Testis (tissue), 2 donors: ENCODE measurements at regions not wholly inside any gene's neighbourhood (a gene's known extent, or its start where the extent isn't known, plus 50 kb on each side); places are given as distances from the start of the nearest gene placed in this dataset.
"Not testable (repeated sequence)": the region's sequence is repeated elsewhere in the genome, so short reads cannot be mapped to it uniquely, and the experiment has no call there.

ENCODE experiments used
- DNase-seq: peaks from one replicate; pipeline ENCODE4 v3.0.0-alpha.2; 2019
- H3K27ac ChIP-seq, 2 donors: fragments of 200-600 bp; sonication (generic); one replicate each; pipeline ENCODE4 v1.5.1; 2019
- H3K27me3 ChIP-seq: fragments of 200-600 bp; sonication (generic); one replicate; pipeline ENCODE4 v1.5.1; 2019
- H3K36me3 ChIP-seq: fragments of 200-600 bp; sonication (generic); one replicate; pipeline ENCODE4 v1.5.1; 2017; ENCODE audit warnings: low read depth; ENCODE audit errors: missing control alignments
- H3K4me1 ChIP-seq: fragments of 200-600 bp; sonication (generic); one replicate; pipeline ENCODE4 v1.5.1; 2019
- H3K4me3 ChIP-seq, 2 donors: fragments of 200-600 bp; sonication (generic); one replicate each; pipeline ENCODE4 v1.5.1; 2017 to 2019
- H3K9me3 ChIP-seq: fragments of 200-600 bp; sonication (generic); one replicate; pipeline ENCODE4 v1.5.1; 2017
- CTCF ChIP-seq, 3 experiments: fragments of 450-650 bp in 2 of 3; fragments of 200-600 bp in 1 of 3; sonication (generic) in 1 of 3; IDR thresholded peaks; one replicate each; pipeline ENCODE4 v1.5.1; 2016 to 2019; ENCODE audit warnings: antibody characterized with exemption in 3 of 3, mild to moderate bottlenecking in 2 of 3, moderate library complexity in 1 of 3
- POLR2A ChIP-seq: fragments of 450-650 bp; IDR thresholded peaks from one replicate; pipeline ENCODE4 v1.6.1; 2017; ENCODE audit warnings: antibody characterized with exemption, mild to moderate bottlenecking, moderate library complexity
- WGBS, 2 donors: methylation state at CpG; one replicate each; pipeline ENCODE4 v1.1.5; 2018; 5-methylcytosine and 5-hydroxymethylcytosine counted together
- intact Hi-C: fragments of 100-400 bp; cut with DNase I; formaldehyde crosslinking; loops from one replicate; pipeline ENCODE4 v1.15.1; 2023; ENCODE audit warnings: low total_unique reads

DNA sequence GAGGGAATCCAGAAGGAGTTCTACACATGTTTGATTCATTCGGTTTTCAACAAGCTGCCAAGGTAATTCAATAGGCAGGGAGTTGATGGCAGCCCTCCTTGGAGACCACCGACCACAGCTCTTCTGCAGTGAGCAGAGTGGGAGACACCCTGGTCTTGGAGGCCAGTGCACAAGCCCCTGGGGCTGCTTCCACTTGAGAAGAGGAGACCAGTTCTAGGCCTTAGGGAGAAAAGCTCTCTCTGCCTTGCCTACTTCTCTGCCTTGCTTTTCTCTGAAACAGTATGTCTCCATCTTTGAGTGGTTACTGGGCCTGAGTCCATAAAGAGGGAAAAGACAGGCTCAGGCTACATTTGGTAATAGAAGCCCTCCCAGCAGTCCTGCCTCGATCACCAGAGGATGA lies 671.9 kb downstream of the UQCRFS1 start:
- no peak for TF ChIP-seq POLR2A
- no peak for TF ChIP-seq CTCF (IDR thresholded peaks at IDR 0.05)
- H3K9me3 ChIP-seq: no peaks in the 10 kb centered on the region
- no peak overlapping the region for H3K4me3 ChIP-seq
- H3K27me3 ChIP-seq: no peaks in the 10 kb centered on the region
- H3K27ac ChIP-seq: no peak overlapping the region
- H3K36me3 ChIP-seq: no peaks in the 10 kb centered on the region
- intact Hi-C loops: no loop called here
- no peak for DNase-seq
- 80 to 91% methylated on average over 3 of the region's 3 CpGs for WGBS, 2 donors
- no peaks in the 10 kb centered on the region for H3K4me1 ChIP-seq

DNA sequence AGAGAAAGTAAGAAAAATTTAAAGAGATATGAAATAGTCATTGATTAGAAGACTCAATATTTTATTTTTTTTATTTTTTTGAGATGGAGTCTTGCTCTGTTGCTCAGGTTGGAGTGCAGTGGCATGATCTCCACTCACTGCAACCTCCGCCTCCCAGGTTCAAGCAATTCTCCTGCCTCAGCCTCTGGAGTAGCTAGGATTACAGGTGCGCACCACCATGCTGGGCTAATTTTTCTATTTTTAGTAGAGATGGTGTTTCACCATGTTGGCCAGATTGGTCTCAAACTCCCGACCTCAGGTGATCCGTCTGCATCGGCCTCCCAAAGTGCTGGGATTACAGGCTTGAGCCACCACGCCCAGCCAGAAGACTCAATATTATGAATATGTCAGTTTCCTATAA lies 672.6 kb downstream of the UQCRFS1 start:
- H3K27ac ChIP-seq, H3K36me3 ChIP-seq, H3K4me3 ChIP-seq, H3K27me3 ChIP-seq, H3K9me3 ChIP-seq, intact Hi-C loops, H3K4me1 ChIP-seq, DNase-seq: not testable (repeated sequence)
- 96 to 98% methylated on average over 6 of the region's 6 CpGs for WGBS, 2 donors

DNA sequence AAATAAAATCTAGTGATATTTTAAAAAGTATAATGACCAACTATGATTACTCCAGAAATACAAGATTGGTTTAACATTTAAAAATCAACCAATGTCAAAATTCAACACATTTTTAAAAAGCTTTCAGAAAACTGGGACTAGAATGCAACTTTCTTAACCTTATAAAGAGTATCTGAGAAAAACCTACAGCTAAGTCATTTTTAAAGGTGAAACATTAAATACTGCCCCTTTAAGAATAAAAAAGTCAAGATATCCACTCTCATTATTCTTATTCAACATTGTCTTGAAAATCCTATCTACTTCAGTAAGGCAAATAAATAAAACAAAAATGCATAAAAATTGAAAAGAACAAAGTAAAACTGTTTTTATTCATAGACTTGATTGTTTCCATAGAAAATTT lies 673.2 kb downstream of the UQCRFS1 start:
- Histone ChIP-seq H3K36me3 (no peaks in the 10 kb centered on the region), H3K9me3 (no peaks in the 10 kb centered on the region), H3K4me1 (no peaks in the 10 kb centered on the region), H3K27me3 (no peaks in the 10 kb centered on the region), H3K27ac (no peak overlapping the region), H3K4me3 (no peak overlapping the region)
- TF ChIP-seq POLR2A (no peak), CTCF (IDR thresholded peaks at IDR 0.05) (no peak)
- no peak for DNase-seq
- intact Hi-C loops: no loop called here

DNA sequence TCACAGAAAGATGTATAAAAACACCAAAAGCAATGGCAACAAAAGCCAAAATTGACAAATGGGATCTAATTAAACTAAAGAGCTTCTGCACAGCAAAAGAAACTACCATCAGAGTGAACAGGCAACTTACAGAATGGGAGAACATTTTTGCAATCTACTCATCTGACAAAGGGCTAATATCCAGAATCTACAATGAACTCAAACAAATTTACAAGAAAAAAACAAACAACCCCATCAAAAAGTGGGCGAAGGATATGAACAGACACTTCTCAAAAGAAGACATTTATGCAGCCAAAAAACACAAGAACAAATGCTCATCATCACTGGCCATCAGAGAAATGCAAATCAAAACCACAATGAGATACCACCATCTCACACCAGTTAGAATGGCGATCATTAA lies 674.4 kb downstream of the UQCRFS1 start:
- H3K36me3 ChIP-seq, H3K27me3 ChIP-seq, H3K4me3 ChIP-seq, H3K27ac ChIP-seq, intact Hi-C loops, H3K9me3 ChIP-seq, DNase-seq, H3K4me1 ChIP-seq: not testable (repeated sequence)
- WGBS, 2 donors: 86% methylated on average over 1 of the region's 2 CpGs; no CpG with 5 or more reads in 1 of the 2 donors

GRCh38 chr19:28537896-28538295 lies 675.1 kb downstream of the UQCRFS1 start:
- Histone ChIP-seq H3K9me3 (no peaks in the 10 kb centered on the region), H3K4me3 (no peak overlapping the region), H3K27me3 (no peaks in the 10 kb centered on the region), H3K4me1 (no peaks in the 10 kb centered on the region), H3K36me3 (no peaks in the 10 kb centered on the region), H3K27ac (no peak overlapping the region)
- WGBS, 2 donors: 92 to 97% methylated on average over 2 of the region's 2 CpGs
- intact Hi-C loops: no loop called here
- no peak for DNase-seq
- TF ChIP-seq CTCF (IDR thresholded peaks at IDR 0.05): no peak
- no peak for TF ChIP-seq POLR2A

DNA sequence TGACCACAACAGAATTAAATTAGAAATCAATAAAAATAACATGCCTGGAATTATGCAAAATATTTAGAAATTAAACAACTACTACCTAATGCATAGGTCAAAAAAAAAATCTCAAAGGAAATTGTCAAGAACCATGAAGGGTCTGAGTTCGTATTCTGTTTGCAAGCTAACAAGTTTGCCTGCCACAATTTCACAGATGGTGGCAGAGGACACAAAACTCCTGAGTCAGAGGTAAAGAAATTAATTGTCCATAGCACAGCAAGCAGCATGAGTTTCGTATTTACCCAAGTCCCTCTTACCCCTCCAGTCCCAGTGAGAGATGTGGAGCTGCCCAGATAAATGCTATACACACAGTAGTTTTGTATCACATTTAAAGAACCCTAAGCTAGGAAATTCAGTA lies 675.9 kb downstream of the UQCRFS1 start:
- no peak for DNase-seq
- Histone ChIP-seq H3K4me3 (no peak overlapping the region), H3K27me3 (no peaks in the 10 kb centered on the region), H3K27ac (no peak overlapping the region), H3K36me3 (no peaks in the 10 kb centered on the region), H3K4me1 (no peaks in the 10 kb centered on the region), H3K9me3 (no peaks in the 10 kb centered on the region)
- intact Hi-C loops: no loop called here
- TF ChIP-seq CTCF (IDR thresholded peaks at IDR 0.05) (no peak), POLR2A (no peak)
- WGBS, 2 donors: 89 to 94% methylated on average over 2 of the region's 2 CpGs
